ENCODE measurements at regions not wholly inside any gene's neighbourhood (a gene's known extent, or its start where the extent isn't known, plus 50 kb on each side); places are given as distances from the start of the nearest gene placed in this dataset.

DNA sequence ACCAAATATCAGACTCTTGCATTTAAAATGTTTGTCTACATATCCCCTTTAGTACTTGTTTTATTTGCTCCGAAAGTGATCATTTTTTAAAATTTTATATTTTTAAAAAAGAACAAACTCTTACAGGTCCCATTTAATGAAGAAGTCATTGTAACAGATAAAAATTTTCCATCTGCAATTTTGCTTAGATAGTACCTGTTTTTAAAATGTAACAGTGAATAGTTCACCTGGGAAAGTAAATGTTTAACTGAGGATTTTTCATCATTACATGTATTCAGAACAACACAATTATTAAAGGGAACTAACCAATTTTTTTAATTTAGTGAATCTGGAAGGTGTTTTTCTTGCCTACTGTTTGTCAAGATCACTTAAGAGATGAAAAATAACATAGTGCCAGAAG is 1099.5 kb upstream of the PHF14 start (continued):
- TF ChIP-seq ZBTB21 (CRISPR knock-in tag; IDR thresholded peaks at IDR 0.05; ENCODE audit: borderline replicate concordance) (no peak), JUN (CRISPR knock-in tag; IDR thresholded peaks at IDR 0.05) (no peak), SMAD4 (CRISPR knock-in tag; IDR thresholded peaks at IDR 0.05) (no peak)

DNA sequence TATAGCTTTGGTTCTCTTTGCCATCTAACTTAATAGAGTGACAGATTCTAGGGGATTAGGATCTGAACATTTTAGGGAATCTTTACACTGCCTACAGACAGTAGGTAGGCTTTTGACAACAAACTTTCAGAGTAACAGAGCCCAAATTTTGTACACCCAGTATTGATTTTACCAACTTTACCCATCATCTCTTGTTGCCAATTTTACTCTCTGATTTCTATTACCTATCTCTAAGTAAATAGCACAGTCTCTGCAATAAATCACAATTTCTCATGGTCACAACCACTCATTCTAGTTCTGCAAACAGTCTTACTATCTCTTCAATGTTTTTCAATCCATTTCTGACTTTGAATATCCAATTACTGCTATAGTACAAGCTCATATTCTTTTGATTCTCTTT is 1097.6 kb upstream of the PHF14 start:
- POLR2A ChIA-PET, result no interaction called here
- DNase-seq (ENCODE audit: low spot score), result no peak
- no peak overlapping the region for H3K4me3 Mint-ChIP-seq
- no peaks in the 10 kb centered on the region for H3K27me3 Mint-ChIP-seq (ENCODE audit: low read depth)
- CTCF ChIA-PET, result no interaction called here
- H3K27ac Mint-ChIP-seq, result no peak overlapping the region
- H3K9me3 Mint-ChIP-seq, result peaks cover 11% of the 10 kb centered on the region
- no peak for ATAC-seq
- no peak for TF ChIP-seq ZNF232 (CRISPR knock-in tag; IDR thresholded peaks at IDR 0.05)
- TF ChIP-seq NR1H2 (CRISPR knock-in tag; IDR thresholded peaks at IDR 0.05), result no peak
- TF ChIP-seq, protein P1, sequence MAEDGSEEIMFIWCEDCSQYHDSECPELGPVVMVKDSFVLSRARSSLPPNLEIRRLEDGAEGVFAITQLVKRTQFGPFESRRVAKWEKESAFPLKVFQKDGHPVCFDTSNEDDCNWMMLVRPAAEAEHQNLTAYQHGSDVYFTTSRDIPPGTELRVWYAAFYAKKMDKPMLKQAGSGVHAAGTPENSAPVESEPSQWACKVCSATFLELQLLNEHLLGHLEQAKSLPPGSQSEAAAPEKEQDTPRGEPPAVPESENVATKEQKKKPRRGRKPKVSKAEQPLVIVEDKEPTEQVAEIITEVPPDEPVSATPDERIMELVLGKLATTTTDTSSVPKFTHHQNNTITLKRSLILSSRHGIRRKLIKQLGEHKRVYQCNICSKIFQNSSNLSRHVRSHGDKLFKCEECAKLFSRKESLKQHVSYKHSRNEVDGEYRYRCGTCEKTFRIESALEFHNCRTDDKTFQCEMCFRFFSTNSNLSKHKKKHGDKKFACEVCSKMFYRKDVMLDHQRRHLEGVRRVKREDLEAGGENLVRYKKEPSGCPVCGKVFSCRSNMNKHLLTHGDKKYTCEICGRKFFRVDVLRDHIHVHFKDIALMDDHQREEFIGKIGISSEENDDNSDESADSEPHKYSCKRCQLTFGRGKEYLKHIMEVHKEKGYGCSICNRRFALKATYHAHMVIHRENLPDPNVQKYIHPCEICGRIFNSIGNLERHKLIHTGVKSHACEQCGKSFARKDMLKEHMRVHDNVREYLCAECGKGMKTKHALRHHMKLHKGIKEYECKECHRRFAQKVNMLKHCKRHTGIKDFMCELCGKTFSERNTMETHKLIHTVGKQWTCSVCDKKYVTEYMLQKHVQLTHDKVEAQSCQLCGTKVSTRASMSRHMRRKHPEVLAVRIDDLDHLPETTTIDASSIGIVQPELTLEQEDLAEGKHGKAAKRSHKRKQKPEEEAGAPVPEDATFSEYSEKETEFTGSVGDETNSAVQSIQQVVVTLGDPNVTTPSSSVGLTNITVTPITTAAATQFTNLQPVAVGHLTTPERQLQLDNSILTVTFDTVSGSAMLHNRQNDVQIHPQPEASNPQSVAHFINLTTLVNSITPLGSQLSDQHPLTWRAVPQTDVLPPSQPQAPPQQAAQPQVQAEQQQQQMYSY (CRISPR knock-in tag; IDR thresholded peaks at IDR 0.05), result no peak
- H3K4me1 Mint-ChIP-seq, result no peaks in the 10 kb centered on the region
- peaks cover 6% of the 10 kb centered on the region; the same call in 1 of the 2 replicates for H3K36me3 Mint-ChIP-seq

- DNase-seq (ENCODE audit: low spot score) (no peak), ATAC-seq (peak; percentile 61)
- H3K27ac Mint-ChIP-seq, result peak overlapping the region; percentile 27; the same call in 1 of the 2 replicates
- TF ChIP-seq ELF4 (CRISPR knock-in tag; IDR thresholded peaks at IDR 0.05; ENCODE audit: low read depth), result no peak
- TF ChIP-seq, protein P2, sequence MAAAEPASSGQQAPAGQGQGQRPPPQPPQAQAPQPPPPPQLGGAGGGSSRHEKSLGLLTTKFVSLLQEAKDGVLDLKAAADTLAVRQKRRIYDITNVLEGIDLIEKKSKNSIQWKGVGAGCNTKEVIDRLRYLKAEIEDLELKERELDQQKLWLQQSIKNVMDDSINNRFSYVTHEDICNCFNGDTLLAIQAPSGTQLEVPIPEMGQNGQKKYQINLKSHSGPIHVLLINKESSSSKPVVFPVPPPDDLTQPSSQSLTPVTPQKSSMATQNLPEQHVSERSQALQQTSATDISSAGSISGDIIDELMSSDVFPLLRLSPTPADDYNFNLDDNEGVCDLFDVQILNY (CRISPR knock-in tag; IDR thresholded peaks at IDR 0.05), result no peak
- TF ChIP-seq, protein P3, sequence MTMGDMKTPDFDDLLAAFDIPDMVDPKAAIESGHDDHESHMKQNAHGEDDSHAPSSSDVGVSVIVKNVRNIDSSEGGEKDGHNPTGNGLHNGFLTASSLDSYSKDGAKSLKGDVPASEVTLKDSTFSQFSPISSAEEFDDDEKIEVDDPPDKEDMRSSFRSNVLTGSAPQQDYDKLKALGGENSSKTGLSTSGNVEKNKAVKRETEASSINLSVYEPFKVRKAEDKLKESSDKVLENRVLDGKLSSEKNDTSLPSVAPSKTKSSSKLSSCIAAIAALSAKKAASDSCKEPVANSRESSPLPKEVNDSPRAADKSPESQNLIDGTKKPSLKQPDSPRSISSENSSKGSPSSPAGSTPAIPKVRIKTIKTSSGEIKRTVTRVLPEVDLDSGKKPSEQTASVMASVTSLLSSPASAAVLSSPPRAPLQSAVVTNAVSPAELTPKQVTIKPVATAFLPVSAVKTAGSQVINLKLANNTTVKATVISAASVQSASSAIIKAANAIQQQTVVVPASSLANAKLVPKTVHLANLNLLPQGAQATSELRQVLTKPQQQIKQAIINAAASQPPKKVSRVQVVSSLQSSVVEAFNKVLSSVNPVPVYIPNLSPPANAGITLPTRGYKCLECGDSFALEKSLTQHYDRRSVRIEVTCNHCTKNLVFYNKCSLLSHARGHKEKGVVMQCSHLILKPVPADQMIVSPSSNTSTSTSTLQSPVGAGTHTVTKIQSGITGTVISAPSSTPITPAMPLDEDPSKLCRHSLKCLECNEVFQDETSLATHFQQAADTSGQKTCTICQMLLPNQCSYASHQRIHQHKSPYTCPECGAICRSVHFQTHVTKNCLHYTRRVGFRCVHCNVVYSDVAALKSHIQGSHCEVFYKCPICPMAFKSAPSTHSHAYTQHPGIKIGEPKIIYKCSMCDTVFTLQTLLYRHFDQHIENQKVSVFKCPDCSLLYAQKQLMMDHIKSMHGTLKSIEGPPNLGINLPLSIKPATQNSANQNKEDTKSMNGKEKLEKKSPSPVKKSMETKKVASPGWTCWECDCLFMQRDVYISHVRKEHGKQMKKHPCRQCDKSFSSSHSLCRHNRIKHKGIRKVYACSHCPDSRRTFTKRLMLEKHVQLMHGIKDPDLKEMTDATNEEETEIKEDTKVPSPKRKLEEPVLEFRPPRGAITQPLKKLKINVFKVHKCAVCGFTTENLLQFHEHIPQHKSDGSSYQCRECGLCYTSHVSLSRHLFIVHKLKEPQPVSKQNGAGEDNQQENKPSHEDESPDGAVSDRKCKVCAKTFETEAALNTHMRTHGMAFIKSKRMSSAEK (CRISPR knock-in tag; IDR thresholded peaks at IDR 0.05; ENCODE audit: borderline replicate concordance), result no peak
- TF ChIP-seq, protein P1 (CRISPR knock-in tag; IDR thresholded peaks at IDR 0.05), result no peak
- TF ChIP-seq MYBL2 (CRISPR knock-in tag; IDR thresholded peaks at IDR 0.05), result no peak
- no peak for TF ChIP-seq SMAD4 (CRISPR knock-in tag; IDR thresholded peaks at IDR 0.05)
- no peak for TF ChIP-seq CREB1 (CRISPR knock-in tag; IDR thresholded peaks at IDR 0.05)
- no peak for TF ChIP-seq ZNF416 (CRISPR knock-in tag; IDR thresholded peaks at IDR 0.05)
- TF ChIP-seq ZNF138 (CRISPR knock-in tag; conservative IDR thresholded peaks at IDR 0.05), result no peak
- TF ChIP-seq, protein P4, sequence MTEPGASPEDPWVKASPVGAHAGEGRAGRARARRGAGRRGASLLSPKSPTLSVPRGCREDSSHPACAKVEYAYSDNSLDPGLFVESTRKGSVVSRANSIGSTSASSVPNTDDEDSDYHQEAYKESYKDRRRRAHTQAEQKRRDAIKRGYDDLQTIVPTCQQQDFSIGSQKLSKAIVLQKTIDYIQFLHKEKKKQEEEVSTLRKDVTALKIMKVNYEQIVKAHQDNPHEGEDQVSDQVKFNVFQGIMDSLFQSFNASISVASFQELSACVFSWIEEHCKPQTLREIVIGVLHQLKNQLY (CRISPR knock-in tag; IDR thresholded peaks at IDR 0.05), result no peak
- TF ChIP-seq EMX1 (CRISPR knock-in tag; IDR thresholded peaks at IDR 0.05), result no peak
- TF ChIP-seq FOXJ3 (CRISPR knock-in tag; IDR thresholded peaks at IDR 0.05; ENCODE audit: borderline replicate concordance), result no peak
- TF ChIP-seq ZNF263 (CRISPR knock-in tag; IDR thresholded peaks at IDR 0.05; ENCODE audit: low read depth), result no peak
These were observed 1084.1 kb upstream of the PHF14 start for GRCh38 chr7:9889554-9889953.

More at GRCh38 chr7:9889554-9889953, 1084.1 kb upstream of the PHF14 start:
- ChIA-PET POLR2A (no interaction called here), CTCF (interaction anchor here (0.7 kb wide), 2 partner anchors 49 to 337 kb away, joined by 3 to 4 read pairs; no protein-coding TSS in a partner anchor)
- Mint-ChIP-seq H3K27me3 (ENCODE audit: low read depth) (no peaks in the 10 kb centered on the region; the same call in 1 of the 2 replicates), H3K4me1 (peaks cover 11% of the 10 kb centered on the region), H3K4me3 (no peak overlapping the region), H3K9me3 (peaks cover 36% of the 10 kb centered on the region), H3K36me3 (peaks cover 10% of the 10 kb centered on the region)

Data from WTC11 (cell line).